Lung (tissue), 11 donors: ENCODE measurements at regions not wholly inside any gene's neighbourhood (a gene's known extent, or its start where the extent isn't known, plus 50 kb on each side); places are given as distances from the start of the nearest gene placed in this dataset.

Experiments
- ATAC-seq: fragments of 200-7000 bp; cut with Tn5 transposase; one replicate; pipeline ENCODE4 v1.9.1; 2020; ENCODE audit warnings: moderate number of reproducible peaks; ENCODE audit not compliant: insufficient read depth, low FRiP score
- DNase-seq, 3 donors: peaks; one replicate each; pipeline ENCODE4 v3.0.0-alpha.2; 2013 to 2017
- H3K27ac ChIP-seq, 2 donors: one replicate each; pipeline ENCODE4 v1.5.1; 2013; ENCODE audit warnings: mild to moderate bottlenecking in 2 of 2, moderate library complexity in 2 of 2, control low read depth in 1 of 2, inconsistent platforms in 1 of 2, low read depth in 1 of 2, low read length in 1 of 2
- H3K27me3 ChIP-seq, 3 donors: one replicate each; pipeline ENCODE4 v1.5.1; 2013; ENCODE audit warnings: low read length in 2 of 3; ENCODE audit not compliant: control insufficient read depth in 3 of 3, insufficient read depth in 3 of 3
- H3K36me3 ChIP-seq, 4 donors: one replicate each; pipeline ENCODE4 v1.5.1; 2013; ENCODE audit warnings: low read length in 4 of 4, mild to moderate bottlenecking in 1 of 4, moderate library complexity in 1 of 4; ENCODE audit not compliant: control insufficient read depth in 4 of 4, insufficient read depth in 4 of 4
- H3K4me1 ChIP-seq, 5 donors: one replicate each; pipeline ENCODE4 v1.5.1; 2013; ENCODE audit warnings: low read length in 5 of 5, mild to moderate bottlenecking in 2 of 5, moderate library complexity in 1 of 5; ENCODE audit not compliant: control insufficient read depth in 5 of 5, insufficient read depth in 5 of 5
- H3K4me3 ChIP-seq: one replicate; pipeline ENCODE4 v1.5.1; 2013; ENCODE audit warnings: mild to moderate bottlenecking, control low read depth, moderate library complexity
- H3K9ac ChIP-seq, 2 donors: one replicate each; pipeline ENCODE4 v1.5.1; 2013; ENCODE audit warnings: low read length in 2 of 2, control low read depth in 1 of 2; ENCODE audit not compliant: insufficient read depth in 1 of 2
- H3K9me3 ChIP-seq, 4 donors: one replicate each; pipeline ENCODE4 v1.5.1; 2013; ENCODE audit warnings: low read length in 3 of 4, mild to moderate bottlenecking in 1 of 4, moderate library complexity in 1 of 4; ENCODE audit not compliant: control insufficient read depth in 4 of 4, insufficient read depth in 3 of 4
- WGBS, 2 donors: extraction: QIAGEN DNeasy Blood & Tissue Kit; methylation state at CpG; one replicate each; pipeline ENCODE4 v1.1.7; 2013; 5-methylcytosine and 5-hydroxymethylcytosine counted together
- TF ChIP-seq, protein P1 (sequence below): IDR thresholded peaks from 2 replicates; pipeline ENCODE4 v1.5.1; 2012; ENCODE audit warnings: mild to moderate bottlenecking; ENCODE audit errors: control extremely low read depth, extremely low read depth
- donor health status: control.
- donor health status: control.
- donor health status: Bipolar disorder and iron deficiency.
- donor health status: healthy.
- donor health status: DM: yes; HTN: yes; CAD: no.

DNA sequence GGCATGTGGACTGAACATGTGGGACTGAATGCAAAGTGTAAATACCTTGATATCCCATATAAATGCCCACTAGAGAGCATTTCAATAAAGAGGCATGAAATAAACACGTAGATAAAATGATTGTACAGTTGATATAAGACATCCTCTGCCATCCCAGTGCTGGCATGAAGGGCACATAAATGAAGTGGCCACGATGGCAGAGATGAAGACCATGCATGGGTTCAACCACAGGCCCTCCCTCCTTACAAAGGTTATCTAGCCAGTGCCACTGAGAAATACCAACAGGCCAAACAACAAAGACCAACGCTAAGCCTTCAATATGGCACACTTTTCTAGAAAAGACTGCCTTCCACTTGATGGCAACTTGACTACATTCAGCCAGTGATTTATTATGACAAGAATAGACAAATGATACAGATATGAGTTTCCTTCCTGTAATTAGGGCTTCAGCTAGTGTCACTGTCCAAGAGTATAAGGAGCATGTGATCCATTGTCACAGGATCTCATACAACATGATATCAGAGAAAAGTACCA, 493.9 kb upstream of the MAP2 start:
- 78 to 89% methylated on average over 3 of the region's 3 CpGs for WGBS, 2 donors
- Histone ChIP-seq H3K4me1 (no peaks in the 10 kb centered on the region), H3K4me3 (no peak overlapping the region), H3K27me3 (no peaks in the 10 kb centered on the region), H3K27ac (no peak overlapping the region), H3K9me3 (no peaks in the 10 kb centered on the region), H3K36me3 (no peaks in the 10 kb centered on the region), H3K9ac (no peak overlapping the region)
- DNase-seq: no peak
- TF ChIP-seq, protein P1, sequence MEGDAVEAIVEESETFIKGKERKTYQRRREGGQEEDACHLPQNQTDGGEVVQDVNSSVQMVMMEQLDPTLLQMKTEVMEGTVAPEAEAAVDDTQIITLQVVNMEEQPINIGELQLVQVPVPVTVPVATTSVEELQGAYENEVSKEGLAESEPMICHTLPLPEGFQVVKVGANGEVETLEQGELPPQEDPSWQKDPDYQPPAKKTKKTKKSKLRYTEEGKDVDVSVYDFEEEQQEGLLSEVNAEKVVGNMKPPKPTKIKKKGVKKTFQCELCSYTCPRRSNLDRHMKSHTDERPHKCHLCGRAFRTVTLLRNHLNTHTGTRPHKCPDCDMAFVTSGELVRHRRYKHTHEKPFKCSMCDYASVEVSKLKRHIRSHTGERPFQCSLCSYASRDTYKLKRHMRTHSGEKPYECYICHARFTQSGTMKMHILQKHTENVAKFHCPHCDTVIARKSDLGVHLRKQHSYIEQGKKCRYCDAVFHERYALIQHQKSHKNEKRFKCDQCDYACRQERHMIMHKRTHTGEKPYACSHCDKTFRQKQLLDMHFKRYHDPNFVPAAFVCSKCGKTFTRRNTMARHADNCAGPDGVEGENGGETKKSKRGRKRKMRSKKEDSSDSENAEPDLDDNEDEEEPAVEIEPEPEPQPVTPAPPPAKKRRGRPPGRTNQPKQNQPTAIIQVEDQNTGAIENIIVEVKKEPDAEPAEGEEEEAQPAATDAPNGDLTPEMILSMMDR: no peak
- ATAC-seq: no peak

DNA sequence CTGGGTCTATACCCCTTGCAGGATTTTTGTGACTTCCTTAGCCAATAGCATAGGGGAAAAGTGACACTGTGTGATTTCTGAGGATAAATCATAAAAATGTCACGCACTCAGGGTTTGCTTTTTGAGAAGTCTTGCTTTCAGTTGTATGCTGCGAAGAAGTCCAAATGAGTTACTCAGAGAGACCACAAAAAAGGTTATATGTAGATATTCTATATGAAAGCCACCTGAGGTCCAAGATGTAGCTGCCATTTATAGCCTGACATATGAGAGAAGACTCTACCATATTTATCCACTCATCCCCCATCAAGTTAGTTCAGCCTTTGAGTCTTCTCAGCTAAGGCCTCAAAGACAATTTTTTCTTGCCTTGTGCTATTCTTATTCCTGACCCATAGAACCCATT, 488.3 kb upstream of the MAP2 start:
- DNase-seq (no peak), ATAC-seq (no peak)
- Histone ChIP-seq H3K36me3 (no peaks in the 10 kb centered on the region), H3K9ac (no peak overlapping the region), H3K27me3 (no peaks in the 10 kb centered on the region), H3K4me1 (no peaks in the 10 kb centered on the region), H3K9me3 (no peaks in the 10 kb centered on the region), H3K27ac (no peak overlapping the region), H3K4me3 (no peak overlapping the region)
- TF ChIP-seq, protein P1: no peak
- 88 to 91% methylated on average over 2 of the region's 2 CpGs for WGBS, 2 donors

DNA sequence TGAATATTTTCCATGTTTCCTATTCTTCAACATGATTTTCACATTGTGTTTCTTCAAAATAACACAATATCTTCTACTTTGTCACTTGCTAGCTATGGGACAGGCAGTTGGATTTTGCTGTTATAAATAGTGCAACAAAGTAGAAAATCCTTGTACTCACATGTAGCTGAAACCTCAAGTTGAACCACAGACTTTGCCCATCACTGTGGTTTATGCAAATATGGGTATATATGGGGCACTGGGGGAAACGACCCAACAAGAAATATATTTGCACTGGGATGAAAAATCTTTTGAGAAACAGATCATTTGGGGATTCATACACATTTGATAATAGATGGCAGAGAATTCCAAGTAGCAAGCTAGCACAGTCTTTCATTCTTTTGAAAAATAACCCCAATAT, 486.3 kb upstream of the MAP2 start:
- Histone ChIP-seq H3K4me1 (no peaks in the 10 kb centered on the region), H3K4me3 (no peak overlapping the region), H3K27me3 (no peaks in the 10 kb centered on the region), H3K36me3 (no peaks in the 10 kb centered on the region), H3K9me3 (no peaks in the 10 kb centered on the region), H3K9ac (no peak overlapping the region), H3K27ac (no peak overlapping the region)
- ATAC-seq (no peak), DNase-seq (no peak)
- TF ChIP-seq, protein P1: no peak
- 35 to 37% methylated on average over 1 of the region's 1 CpG for WGBS, 2 donors

DNA sequence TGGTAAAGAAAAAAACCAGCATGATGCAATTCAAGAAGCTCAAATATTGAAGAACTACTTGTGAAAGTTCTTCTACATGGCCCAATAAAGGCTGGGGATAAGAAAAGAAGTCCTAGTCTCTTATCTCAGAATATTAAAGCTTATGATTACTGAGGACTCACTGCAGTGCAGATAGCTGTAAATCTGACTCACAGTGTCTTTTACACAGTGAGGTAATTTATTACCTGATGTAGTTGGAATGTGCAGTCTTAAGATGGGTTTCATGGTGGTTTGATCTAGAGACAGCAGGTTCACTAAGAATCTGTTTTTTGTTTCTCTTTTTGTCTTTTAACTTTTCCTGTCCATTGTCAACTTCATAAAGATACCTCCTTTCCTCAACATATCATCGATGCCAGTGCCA, 484.0 kb upstream of the MAP2 start:
- no peaks in the 10 kb centered on the region for H3K36me3 ChIP-seq
- ATAC-seq (no peak), DNase-seq (no peak)
- H3K9ac ChIP-seq: no peak overlapping the region
- no peak overlapping the region for H3K27ac ChIP-seq
- H3K4me3 ChIP-seq: no peak overlapping the region
- H3K27me3 ChIP-seq: no peaks in the 10 kb centered on the region
- TF ChIP-seq, protein P1: no peak
- no peaks in the 10 kb centered on the region for H3K9me3 ChIP-seq
- WGBS, 2 donors: 85 to 96% methylated on average over 1 of the region's 1 CpG
- H3K4me1 ChIP-seq: no peaks in the 10 kb centered on the region
